Astrocyte of the spinal cord (primary cell): ENCODE measurements at regions not wholly inside any gene's neighbourhood (a gene's known extent, or its start where the extent isn't known, plus 50 kb on each side); places are given as distances from the start of the nearest gene placed in this dataset.

Experiments
- DNase-seq: peaks from one replicate; pipeline ENCODE4 v3.0.0; 2011; ENCODE audit warnings: low read depth, low spot score
- H3K4me3 ChIP-seq: 2 replicates; pipeline ENCODE4 v1.5.1; 2011; ENCODE audit warnings: low read depth, mild to moderate bottlenecking, low read length, moderate library complexity
- CTCF ChIP-seq: IDR thresholded peaks from 2 replicates; pipeline ENCODE4 v1.5.1; 2012; ENCODE audit warnings: low read depth, mild to moderate bottlenecking, low read length, inconsistent platforms
- in situ Hi-C: cut with HindIII; loops from 2 replicates; pipeline ENCODE4 v1.10.0; 2017; ENCODE audit warnings: low sequenced_read_pairs

- TF ChIP-seq CTCF, result no peak
- no peak overlapping the region for H3K4me3 ChIP-seq
- DNase-seq, result no peak
- in situ Hi-C loops, result no loop called here
These were observed 57.2 kb upstream of the AFF2 start for GRCh38 chrX:148443216-148443615.

DNA sequence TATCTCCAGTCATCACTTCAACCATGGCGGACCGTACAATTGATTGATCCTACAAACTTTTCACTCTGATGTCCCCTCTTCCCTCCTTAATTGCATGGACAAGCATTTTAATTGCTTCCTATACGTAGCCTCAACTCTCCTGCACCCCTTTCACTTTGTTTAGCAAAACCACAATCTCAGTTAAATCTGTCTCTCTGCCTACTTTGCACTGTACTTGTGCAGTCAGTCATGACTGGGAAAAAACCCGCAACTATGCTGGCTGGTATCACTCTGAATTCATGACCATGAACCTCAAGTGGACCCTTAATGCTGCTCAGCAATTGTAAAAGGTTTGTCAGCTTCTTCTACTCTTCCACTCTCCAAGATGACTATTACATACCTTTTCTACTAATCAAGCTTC is 51.7 kb upstream of the AFF2 start:
- in situ Hi-C loops, result no loop called here
- TF ChIP-seq CTCF, result no peak
- no peak for DNase-seq
- no peak overlapping the region for H3K4me3 ChIP-seq
